ENCODE measurements at regions not wholly inside any gene's neighbourhood (a gene's known extent, or its start where the extent isn't known, plus 50 kb on each side); places are given as distances from the start of the nearest gene placed in this dataset.

- no peaks in the 10 kb centered on the region for H3K36me3 ChIP-seq (ENCODE audit: insufficient read depth)
- WGBS = 76% methylated on average over 8 of the region's 8 CpGs
Observed at GRCh38 chr2:128738446-128739110, 419.9 kb upstream of the HS6ST1 start.

GRCh38 chr2:128742467-128742866, 423.8 kb upstream of the HS6ST1 start:
- no peaks in the 10 kb centered on the region for H3K36me3 ChIP-seq (ENCODE audit: insufficient read depth)
- H3K27ac ChIP-seq (ENCODE audit: low read depth) = no peak overlapping the region
- DNase-seq (ENCODE audit: extremely low spot score) = no peak
- H3K4me1 ChIP-seq (ENCODE audit: insufficient read depth) = no peaks in the 10 kb centered on the region
- WGBS = 79% methylated on average over 3 of the region's 3 CpGs
- no peak overlapping the region for H3K4me3 ChIP-seq (ENCODE audit: low read depth, low read length)

More at GRCh38 chr2:128738446-128739110, 419.9 kb upstream of the HS6ST1 start:
- Histone ChIP-seq H3K27ac (ENCODE audit: low read depth) (no peak overlapping the region), H3K4me3 (ENCODE audit: low read depth, low read length) (no peak overlapping the region), H3K4me1 (ENCODE audit: insufficient read depth) (no peaks in the 10 kb centered on the region)
- DNase-seq (ENCODE audit: extremely low spot score) = no peak

DNA sequence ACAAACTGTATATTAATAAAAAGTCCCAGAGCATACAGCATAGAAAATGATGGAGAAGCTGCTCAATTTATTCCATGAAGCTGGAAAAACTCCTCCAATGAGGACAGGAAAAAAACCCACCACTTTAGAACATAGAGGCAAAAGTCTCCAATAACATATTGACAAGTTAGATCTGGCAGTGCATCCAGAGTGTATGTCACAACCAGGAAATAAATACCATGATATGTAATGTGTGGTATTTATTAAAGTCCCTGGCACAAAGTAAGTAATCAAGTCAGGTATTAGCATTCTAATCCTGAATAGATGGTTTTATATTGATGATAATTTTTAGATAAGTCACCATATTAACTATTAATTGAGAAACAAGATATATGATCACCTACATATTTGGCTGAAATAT, 427.3 kb upstream of the HS6ST1 start:
- DNase-seq (ENCODE audit: extremely low spot score) = no peak
- H3K36me3 ChIP-seq (ENCODE audit: insufficient read depth) = no peaks in the 10 kb centered on the region
- no peak overlapping the region for H3K27ac ChIP-seq (ENCODE audit: low read depth)
- no peaks in the 10 kb centered on the region for H3K4me1 ChIP-seq (ENCODE audit: insufficient read depth)
- no peak overlapping the region for H3K4me3 ChIP-seq (ENCODE audit: low read depth, low read length)

DNA sequence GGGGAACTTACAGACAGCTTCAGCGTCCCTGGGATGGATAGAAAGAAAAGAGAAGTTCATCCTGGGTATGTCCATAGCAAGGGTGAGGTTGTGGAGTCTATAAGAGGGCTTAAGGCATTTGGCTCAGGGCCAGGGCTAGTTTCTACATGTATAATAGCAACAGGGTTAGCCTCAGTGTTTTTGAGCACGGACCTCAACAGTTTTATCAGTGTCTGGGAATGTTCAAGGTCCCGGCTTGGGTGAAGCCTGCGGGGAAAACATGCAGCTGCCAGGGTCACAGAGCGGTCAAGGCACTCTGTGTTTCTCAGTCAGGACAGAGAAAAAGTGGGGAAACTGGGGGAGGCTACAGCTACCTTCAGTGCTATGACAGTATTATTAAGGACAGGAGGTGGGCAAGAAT, 427.7 kb upstream of the HS6ST1 start:
- Histone ChIP-seq H3K4me3 (ENCODE audit: low read depth, low read length) (no peak overlapping the region), H3K4me1 (ENCODE audit: insufficient read depth) (no peaks in the 10 kb centered on the region), H3K27ac (ENCODE audit: low read depth) (no peak overlapping the region), H3K36me3 (ENCODE audit: insufficient read depth) (no peaks in the 10 kb centered on the region)
- DNase-seq (ENCODE audit: extremely low spot score) = peak; percentile 40
- 39% methylated on average over 5 of the region's 5 CpGs for WGBS

DNA sequence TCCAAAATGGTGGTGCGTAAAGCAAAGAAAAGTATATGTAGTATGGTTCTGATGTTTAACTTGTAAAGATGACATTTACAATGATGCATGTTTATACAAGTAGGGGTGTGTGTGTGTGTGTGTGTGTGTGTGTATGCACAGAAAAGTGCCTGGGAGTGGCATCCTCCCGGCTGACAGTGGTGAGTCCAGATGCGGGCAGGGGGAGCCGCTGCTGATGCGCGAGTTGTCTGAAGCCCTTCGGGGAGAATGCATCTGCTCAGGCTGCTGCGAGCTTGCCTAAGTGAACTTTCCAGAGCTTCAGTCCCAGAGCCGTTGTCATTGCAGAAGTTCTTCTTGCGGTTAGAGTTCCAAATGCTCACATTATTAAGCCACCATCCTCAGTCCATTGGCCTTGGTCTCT, 429.7 kb upstream of the HS6ST1 start:
- no peak for DNase-seq (ENCODE audit: extremely low spot score)
- no peak overlapping the region for H3K4me3 ChIP-seq (ENCODE audit: low read depth, low read length)
- H3K36me3 ChIP-seq (ENCODE audit: insufficient read depth) = no peaks in the 10 kb centered on the region
- H3K27ac ChIP-seq (ENCODE audit: low read depth) = no peak overlapping the region
- H3K4me1 ChIP-seq (ENCODE audit: insufficient read depth) = no peaks in the 10 kb centered on the region
- WGBS = 78% methylated on average over 10 of the region's 10 CpGs

DNA sequence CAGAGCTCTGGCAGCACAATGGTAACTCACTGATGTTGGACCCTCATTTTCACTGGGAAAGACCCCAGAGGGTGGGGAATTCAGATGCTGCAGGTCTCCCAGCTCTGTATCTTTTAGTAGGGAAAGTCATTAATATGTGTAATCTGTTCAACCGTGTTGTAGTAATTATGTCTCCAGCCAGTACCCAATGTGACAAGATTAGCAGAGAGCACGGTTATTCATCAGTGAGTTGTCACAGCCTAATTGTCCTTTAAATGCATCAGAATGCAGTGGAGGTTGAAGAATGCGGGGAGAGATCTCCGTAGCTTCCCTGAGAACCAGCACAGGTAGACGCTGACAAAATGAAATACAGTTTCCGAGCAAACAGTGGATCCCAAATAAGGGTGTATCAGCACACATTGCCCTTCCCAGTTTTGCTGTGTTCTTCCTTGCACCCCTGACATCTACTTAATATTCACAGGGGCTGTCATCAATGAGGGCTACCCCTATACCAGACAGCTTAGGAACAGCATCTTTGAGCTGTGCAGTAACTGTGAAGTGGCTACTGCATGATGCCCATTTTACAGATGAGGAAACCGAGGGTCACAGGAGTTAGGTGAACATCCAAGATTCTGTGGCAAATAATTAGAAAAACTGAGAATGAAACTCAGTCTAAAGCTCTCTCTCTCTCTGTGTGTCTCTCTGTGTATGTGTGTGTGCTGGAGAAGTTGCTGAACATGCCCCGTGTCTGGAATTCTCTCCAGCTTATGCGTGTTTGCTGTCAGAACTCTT, 430.4 kb upstream of the HS6ST1 start:
- DNase-seq (ENCODE audit: extremely low spot score) = no peak
- no peak overlapping the region for H3K4me3 ChIP-seq (ENCODE audit: low read depth, low read length)
- no peak overlapping the region for H3K27ac ChIP-seq (ENCODE audit: low read depth)
- H3K36me3 ChIP-seq (ENCODE audit: insufficient read depth) = no peaks in the 10 kb centered on the region
- 94% methylated on average over 9 of the region's 9 CpGs for WGBS
- H3K4me1 ChIP-seq (ENCODE audit: insufficient read depth) = no peaks in the 10 kb centered on the region

- H3K4me1 ChIP-seq (ENCODE audit: insufficient read depth) = no peaks in the 10 kb centered on the region
- no peak for DNase-seq (ENCODE audit: extremely low spot score)
- WGBS = 90% methylated on average over 12 of the region's 12 CpGs
- no peak overlapping the region for H3K27ac ChIP-seq (ENCODE audit: low read depth)
- H3K4me3 ChIP-seq (ENCODE audit: low read depth, low read length) = no peak overlapping the region
- no peaks in the 10 kb centered on the region for H3K36me3 ChIP-seq (ENCODE audit: insufficient read depth)
Observed at GRCh38 chr2:128750328-128751165, 431.9 kb upstream of the HS6ST1 start.

GRCh38 chr2:128751746-128752145, 433.1 kb upstream of the HS6ST1 start:
- H3K4me1 ChIP-seq (ENCODE audit: insufficient read depth) = no peaks in the 10 kb centered on the region
- H3K27ac ChIP-seq (ENCODE audit: low read depth) = no peak overlapping the region
- 66% methylated on average over 5 of the region's 5 CpGs for WGBS

GRCh38 chr2:128752691-128753263, 434.1 kb upstream of the HS6ST1 start:
- Histone ChIP-seq H3K4me3 (ENCODE audit: low read depth, low read length) (no peak overlapping the region), H3K36me3 (ENCODE audit: insufficient read depth) (no peaks in the 10 kb centered on the region), H3K27ac (ENCODE audit: low read depth) (no peak overlapping the region), H3K4me1 (ENCODE audit: insufficient read depth) (no peaks in the 10 kb centered on the region)
- no peak for DNase-seq (ENCODE audit: extremely low spot score)
- 81% methylated on average over 12 of the region's 12 CpGs for WGBS

More at GRCh38 chr2:128751746-128752145, 433.1 kb upstream of the HS6ST1 start:
- no peak for DNase-seq (ENCODE audit: extremely low spot score)
- Histone ChIP-seq H3K4me3 (ENCODE audit: low read depth, low read length) (no peak overlapping the region), H3K36me3 (ENCODE audit: insufficient read depth) (no peaks in the 10 kb centered on the region)

DNA sequence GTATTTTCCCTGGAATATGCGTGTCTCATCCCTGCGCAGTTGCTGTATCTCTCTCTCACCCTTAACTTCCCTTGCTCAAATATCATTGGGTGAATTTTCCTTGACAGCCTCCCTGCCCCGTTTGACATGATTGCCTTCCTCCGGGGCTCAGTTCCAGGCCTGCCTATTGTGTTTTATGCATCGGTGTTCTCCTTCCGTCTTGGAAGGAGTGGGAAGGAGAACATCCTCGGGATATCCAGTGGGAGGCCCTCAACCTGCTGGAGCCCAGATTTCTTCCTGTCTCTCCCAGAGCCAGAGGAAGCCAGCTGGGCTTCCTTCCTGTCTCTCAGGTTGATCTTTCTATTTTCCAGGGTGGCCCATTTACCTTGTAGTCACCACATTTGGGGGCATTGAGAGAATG, 434.7 kb upstream of the HS6ST1 start:
- H3K4me3 ChIP-seq (ENCODE audit: low read depth, low read length) = no peak overlapping the region
- no peak overlapping the region for H3K27ac ChIP-seq (ENCODE audit: low read depth)
- no peaks in the 10 kb centered on the region for H3K36me3 ChIP-seq (ENCODE audit: insufficient read depth)
- no peak for DNase-seq (ENCODE audit: extremely low spot score)
- whole genome bisulfite sequencing = 72% methylated on average over 7 of the region's 7 CpGs
- no peaks in the 10 kb centered on the region for H3K4me1 ChIP-seq (ENCODE audit: insufficient read depth)

- WGBS = 59% methylated on average over 6 of the region's 6 CpGs
- DNase-seq (ENCODE audit: extremely low spot score) = no peak
- Histone ChIP-seq H3K36me3 (ENCODE audit: insufficient read depth) (no peaks in the 10 kb centered on the region), H3K4me3 (ENCODE audit: low read depth, low read length) (no peak overlapping the region), H3K4me1 (ENCODE audit: insufficient read depth) (no peaks in the 10 kb centered on the region), H3K27ac (ENCODE audit: low read depth) (no peak overlapping the region)
Observed at GRCh38 chr2:128753800-128754199, 435.1 kb upstream of the HS6ST1 start.

- no peak for DNase-seq (ENCODE audit: extremely low spot score)
- 47% methylated on average over 6 of the region's 6 CpGs for WGBS
- H3K27ac ChIP-seq (ENCODE audit: low read depth) = no peak overlapping the region
- no peaks in the 10 kb centered on the region for H3K36me3 ChIP-seq (ENCODE audit: insufficient read depth)
- no peak overlapping the region for H3K4me3 ChIP-seq (ENCODE audit: low read depth, low read length)
- H3K4me1 ChIP-seq (ENCODE audit: insufficient read depth) = no peaks in the 10 kb centered on the region
Observed at GRCh38 chr2:128754246-128754724, 435.6 kb upstream of the HS6ST1 start.

- no peak for DNase-seq (ENCODE audit: extremely low spot score)
Observed at GRCh38 chr2:128755695-128756364, 437.2 kb upstream of the HS6ST1 start.

More at GRCh38 chr2:128755695-128756364, 437.2 kb upstream of the HS6ST1 start:
- H3K4me3 ChIP-seq (ENCODE audit: low read depth, low read length) = no peak overlapping the region
- no peaks in the 10 kb centered on the region for H3K36me3 ChIP-seq (ENCODE audit: insufficient read depth)
- 59% methylated on average over 15 of the region's 15 CpGs for WGBS
- no peak overlapping the region for H3K27ac ChIP-seq (ENCODE audit: low read depth)
- no peaks in the 10 kb centered on the region for H3K4me1 ChIP-seq (ENCODE audit: insufficient read depth)

Data from urinary bladder (tissue), 3 donors.